ENCODE measurements at regions not wholly inside any gene's neighbourhood (a gene's known extent, or its start where the extent isn't known, plus 50 kb on each side); places are given as distances from the start of the nearest gene placed in this dataset.

DNA sequence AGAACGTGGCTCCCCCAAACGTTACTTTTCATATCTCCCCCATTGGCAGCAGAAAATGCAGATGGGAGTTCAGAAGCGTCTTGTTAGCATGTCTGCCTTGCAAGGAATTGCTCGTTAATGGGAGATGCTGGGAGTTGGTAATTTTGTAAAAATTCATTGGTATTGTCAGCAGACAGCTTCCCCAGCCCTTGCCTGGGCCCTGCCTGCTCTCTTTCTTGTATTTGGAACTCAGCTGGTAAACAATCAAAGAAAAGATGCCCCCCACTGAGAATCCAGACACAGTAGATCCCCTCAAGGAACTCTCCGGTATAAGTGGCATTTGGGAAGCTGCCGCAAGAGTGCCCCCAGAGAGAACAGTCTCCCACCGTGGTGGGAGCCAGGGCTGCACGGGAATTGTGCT lies 94.4 kb upstream of the IGSF21 start:
- TF ChIP-seq CTCF (conservative IDR thresholded peaks at IDR 0.05) (no peak), ZFX (IDR thresholded peaks at IDR 0.05) (no peak)
